ENCODE measurements at regions not wholly inside any gene's neighbourhood (a gene's known extent, or its start where the extent isn't known, plus 50 kb on each side); places are given as distances from the start of the nearest gene placed in this dataset.
"Not testable (repeated sequence)": the region's sequence is repeated elsewhere in the genome, so short reads cannot be mapped to it uniquely, and the experiment has no call there.

- H3K27me3 ChIP-seq (ENCODE audit: insufficient read depth, low read length); H3K4me3 Mint-ChIP-seq; H3K27ac ChIP-seq (ENCODE audit: low read depth, low read length); H3K4me1 Mint-ChIP-seq; H3K27ac Mint-ChIP-seq; H3K36me3 ChIP-seq (ENCODE audit: insufficient read depth, low read length); H3K27me3 Mint-ChIP-seq; intact Hi-C loops (cut with micrococcal nuclease); H3K36me3 Mint-ChIP-seq; POLR2A ChIA-PET (ENCODE audit: partially characterized antibody); H3K9me3 ChIP-seq (ENCODE audit: control insufficient read depth in 1 of 2, low read length in 2 of 2); H3K4me1 ChIP-seq (ENCODE audit: insufficient read depth, low read length); DNase-seq; H3K4me3 ChIP-seq (ENCODE audit: low read length in 2 of 2); CTCF ChIA-PET (ENCODE audit: partially characterized antibody): not testable (repeated sequence)
- H3K9me3 Mint-ChIP-seq = peaks cover 0 to 14% (median 4%) of the 10 kb centered on the region in 8 donors
Observed at GRCh38 chr3:30455112-30455511, 151.3 kb upstream of the TGFBR2 start.

GRCh38 chr3:30455840-30456239, 150.6 kb upstream of the TGFBR2 start:
- POLR2A ChIA-PET (ENCODE audit: partially characterized antibody) = no interaction called here

GRCh38 chr3:30456264-30456663, 150.1 kb upstream of the TGFBR2 start:
- no peaks in the 10 kb centered on the region for H3K4me1 Mint-ChIP-seq

More at GRCh38 chr3:30455840-30456239, 150.6 kb upstream of the TGFBR2 start:
- DNase-seq = no peak
- Histone ChIP-seq H3K27ac (ENCODE audit: low read depth, low read length) (no peak overlapping the region), H3K4me1 (ENCODE audit: insufficient read depth, low read length) (no peaks in the 10 kb centered on the region), H3K36me3 (ENCODE audit: insufficient read depth, low read length) (no peaks in the 10 kb centered on the region), H3K27me3 (ENCODE audit: insufficient read depth, low read length) (no peaks in the 10 kb centered on the region), H3K4me3 (ENCODE audit: low read length in 2 of 2) (no peak overlapping the region), H3K9me3 (ENCODE audit: control insufficient read depth in 1 of 2, low read length in 2 of 2) (no peaks in the 10 kb centered on the region)
- Mint-ChIP-seq H3K36me3 (peaks cover 0 to 4% of the 10 kb centered on the region in 2 donors), H3K9me3 (peaks cover 0 to 14% (median 6%) of the 10 kb centered on the region in 8 donors), H3K4me3 (no peak overlapping the region), H3K4me1 (no peaks in the 10 kb centered on the region), H3K27ac (no peak overlapping the region), H3K27me3 (no peaks in the 10 kb centered on the region)
- CTCF ChIA-PET (ENCODE audit: partially characterized antibody) = no interaction called here
- intact Hi-C loops (cut with micrococcal nuclease) = no loop called here

GRCh38 chr3:30457081-30457480, 149.3 kb upstream of the TGFBR2 start:
- intact Hi-C loops (cut with micrococcal nuclease) = no loop called here
- H3K27ac Mint-ChIP-seq = no peak overlapping the region
- CTCF ChIA-PET (ENCODE audit: partially characterized antibody) = interaction anchor here (0.9 kb wide), 1 partner anchor 9 kb away, joined by 3 read pairs; no protein-coding TSS in a partner anchor
- POLR2A ChIA-PET (ENCODE audit: partially characterized antibody) = no interaction called here
- DNase-seq = no peak
- no peaks in the 10 kb centered on the region for H3K4me1 Mint-ChIP-seq
- Histone ChIP-seq H3K27ac (ENCODE audit: low read depth, low read length) (no peak overlapping the region), H3K27me3 (ENCODE audit: insufficient read depth, low read length) (no peaks in the 10 kb centered on the region), H3K4me3 (ENCODE audit: low read length in 2 of 2) (no peak overlapping the region), H3K36me3 (ENCODE audit: insufficient read depth, low read length) (no peaks in the 10 kb centered on the region), H3K9me3 (ENCODE audit: control insufficient read depth in 1 of 2, low read length in 2 of 2) (no peaks in the 10 kb centered on the region), H3K4me1 (ENCODE audit: insufficient read depth, low read length) (no peaks in the 10 kb centered on the region)
- H3K36me3 Mint-ChIP-seq = peaks cover 0 to 4% of the 10 kb centered on the region in 2 donors
- peaks cover 0 to 14% (median 5%) of the 10 kb centered on the region in 8 donors for H3K9me3 Mint-ChIP-seq
- H3K4me3 Mint-ChIP-seq = no peak overlapping the region
- H3K27me3 Mint-ChIP-seq = no peaks in the 10 kb centered on the region

More at GRCh38 chr3:30456264-30456663, 150.1 kb upstream of the TGFBR2 start:
- no peak overlapping the region for H3K27ac ChIP-seq (ENCODE audit: low read depth, low read length)
- DNase-seq = no peak
- H3K36me3 ChIP-seq (ENCODE audit: insufficient read depth, low read length) = no peaks in the 10 kb centered on the region
- H3K27me3 ChIP-seq (ENCODE audit: insufficient read depth, low read length) = no peaks in the 10 kb centered on the region
- intact Hi-C loops (cut with micrococcal nuclease) = no loop called here
- H3K4me1 ChIP-seq (ENCODE audit: insufficient read depth, low read length) = no peaks in the 10 kb centered on the region
- no peaks in the 10 kb centered on the region for H3K9me3 ChIP-seq (ENCODE audit: control insufficient read depth in 1 of 2, low read length in 2 of 2)
- H3K4me3 Mint-ChIP-seq = no peak overlapping the region
- no peak overlapping the region for H3K27ac Mint-ChIP-seq
- no peak overlapping the region for H3K4me3 ChIP-seq (ENCODE audit: low read length in 2 of 2)
- ChIA-PET POLR2A (ENCODE audit: partially characterized antibody) (no interaction called here), CTCF (ENCODE audit: partially characterized antibody) (interaction anchor here (0.9 kb wide), 1 partner anchor 8 kb away, joined by 3 read pairs; no protein-coding TSS in a partner anchor)
- H3K9me3 Mint-ChIP-seq = peaks cover 0 to 14% (median 6%) of the 10 kb centered on the region in 8 donors
- H3K36me3 Mint-ChIP-seq = peaks cover 0 to 4% of the 10 kb centered on the region in 2 donors
- H3K27me3 Mint-ChIP-seq = no peaks in the 10 kb centered on the region

- POLR2A ChIA-PET (ENCODE audit: partially characterized antibody) = no interaction called here
- H3K9me3 ChIP-seq (ENCODE audit: control insufficient read depth in 1 of 2, low read length in 2 of 2) = no peaks in the 10 kb centered on the region
- no peaks in the 10 kb centered on the region for H3K27me3 Mint-ChIP-seq
- peaks cover 0 to 4% of the 10 kb centered on the region in 2 donors for H3K36me3 Mint-ChIP-seq
- peak overlapping the region in 1 of 7 donors; percentile 10 for H3K27ac Mint-ChIP-seq
- no peak overlapping the region for H3K4me3 Mint-ChIP-seq
- no peaks in the 10 kb centered on the region for H3K4me1 Mint-ChIP-seq
- no peaks in the 10 kb centered on the region for H3K27me3 ChIP-seq (ENCODE audit: insufficient read depth, low read length)
- H3K27ac ChIP-seq (ENCODE audit: low read depth, low read length) = no peak overlapping the region
- H3K36me3 ChIP-seq (ENCODE audit: insufficient read depth, low read length) = no peaks in the 10 kb centered on the region
- H3K9me3 Mint-ChIP-seq = peaks cover 0 to 14% (median 4%) of the 10 kb centered on the region in 8 donors
- H3K4me1 ChIP-seq (ENCODE audit: insufficient read depth, low read length) = no peaks in the 10 kb centered on the region
- H3K4me3 ChIP-seq (ENCODE audit: low read length in 2 of 2) = no peak overlapping the region
- intact Hi-C loops (cut with micrococcal nuclease) = no loop called here
- DNase-seq = no peak
- CTCF ChIA-PET (ENCODE audit: partially characterized antibody) = no interaction called here
Observed at GRCh38 chr3:30457726-30458125, 148.7 kb upstream of the TGFBR2 start.

GRCh38 chr3:30458376-30459171, 147.8 kb upstream of the TGFBR2 start:
- H3K27ac Mint-ChIP-seq = no peak overlapping the region
- Histone ChIP-seq H3K36me3 (ENCODE audit: insufficient read depth, low read length) (no peaks in the 10 kb centered on the region), H3K27me3 (ENCODE audit: insufficient read depth, low read length) (no peaks in the 10 kb centered on the region), H3K4me1 (ENCODE audit: insufficient read depth, low read length) (no peaks in the 10 kb centered on the region), H3K4me3 (ENCODE audit: low read length in 2 of 2) (no peak overlapping the region), H3K27ac (ENCODE audit: low read depth, low read length) (no peak overlapping the region), H3K9me3 (ENCODE audit: control insufficient read depth in 1 of 2, low read length in 2 of 2) (no peaks in the 10 kb centered on the region)
- H3K4me3 Mint-ChIP-seq = no peak overlapping the region
- ChIA-PET POLR2A (ENCODE audit: partially characterized antibody) (no interaction called here), CTCF (ENCODE audit: partially characterized antibody) (no interaction called here)
- H3K27me3 Mint-ChIP-seq = no peaks in the 10 kb centered on the region
- H3K4me1 Mint-ChIP-seq = no peaks in the 10 kb centered on the region
- intact Hi-C loops (cut with micrococcal nuclease) = no loop called here
- peaks cover 0 to 14% (median 3%) of the 10 kb centered on the region in 8 donors for H3K9me3 Mint-ChIP-seq
- peaks cover 0 to 4% of the 10 kb centered on the region in 2 donors for H3K36me3 Mint-ChIP-seq
- DNase-seq = no peak

- DNase-seq = no peak
- CTCF ChIA-PET (ENCODE audit: partially characterized antibody) = interaction anchor here (1.2 kb wide), 1 partner anchor 232 kb away, joined by 4 read pairs; no protein-coding TSS in a partner anchor
- intact Hi-C loops (cut with micrococcal nuclease) = no loop called here
Observed at GRCh38 chr3:30461311-30461710, 145.1 kb upstream of the TGFBR2 start.

More at GRCh38 chr3:30461311-30461710, 145.1 kb upstream of the TGFBR2 start:
- Mint-ChIP-seq H3K4me3 (no peak overlapping the region), H3K27me3 (no peaks in the 10 kb centered on the region), H3K27ac (no peak overlapping the region), H3K36me3 (peaks cover 0 to 12% of the 10 kb centered on the region in 2 donors), H3K9me3 (peaks cover 0 to 25% (median 5%) of the 10 kb centered on the region in 8 donors), H3K4me1 (no peaks in the 10 kb centered on the region)
- H3K27ac ChIP-seq (ENCODE audit: low read depth, low read length) = no peak overlapping the region
- H3K27me3 ChIP-seq (ENCODE audit: insufficient read depth, low read length) = no peaks in the 10 kb centered on the region
- no peak overlapping the region for H3K4me3 ChIP-seq (ENCODE audit: low read length in 2 of 2)
- no peaks in the 10 kb centered on the region for H3K9me3 ChIP-seq (ENCODE audit: control insufficient read depth in 1 of 2, low read length in 2 of 2)
- H3K4me1 ChIP-seq (ENCODE audit: insufficient read depth, low read length) = no peaks in the 10 kb centered on the region
- POLR2A ChIA-PET (ENCODE audit: partially characterized antibody) = no interaction called here
- H3K36me3 ChIP-seq (ENCODE audit: insufficient read depth, low read length) = no peaks in the 10 kb centered on the region
